Ammon's horn (tissue), 1 donor: ENCODE measurements at regions not wholly inside any gene's neighbourhood (a gene's known extent, or its start where the extent isn't known, plus 50 kb on each side); places are given as distances from the start of the nearest gene placed in this dataset.
"Not testable (repeated sequence)": the region's sequence is repeated elsewhere in the genome, so short reads cannot be mapped to it uniquely, and the experiment has no call there.

Experiments used
- DNase-seq: peaks from one replicate; pipeline ENCODE4 v3.0.0-alpha.2; 2016; ENCODE audit warnings: low spot score

GRCh38 chr12:131655469-131656174, 55.3 kb upstream of the SFSWAP start:
- not testable (repeated sequence) for DNase-seq

- not testable (repeated sequence) for DNase-seq
These were observed 54.1 kb upstream of the SFSWAP start for GRCh38 chr12:131656796-131657195.

GRCh38 chr12:131658605-131659004, 52.3 kb upstream of the SFSWAP start:
- DNase-seq, result not testable (repeated sequence)

- DNase-seq, result not testable (repeated sequence)
These were observed 51.4 kb upstream of the SFSWAP start for GRCh38 chr12:131659484-131659883.

GRCh38 chr12:131659976-131660375, 50.9 kb upstream of the SFSWAP start:
- DNase-seq, result not testable (repeated sequence)

- not testable (repeated sequence) for DNase-seq
These were observed 50.5 kb upstream of the SFSWAP start for GRCh38 chr12:131660401-131660800.
